ENCODE measurements at regions not wholly inside any gene's neighbourhood (a gene's known extent, or its start where the extent isn't known, plus 50 kb on each side); places are given as distances from the start of the nearest gene placed in this dataset.

GRCh38 chr3:22627993-22628499 lies 575.1 kb upstream of the UBE2E2 start:
- CTCF ChIA-PET: no interaction called here
- H3K4me3 Mint-ChIP-seq: no peak overlapping the region
- POLR2A ChIA-PET: no interaction called here
- H3K27ac Mint-ChIP-seq: no peak overlapping the region
- H3K36me3 Mint-ChIP-seq (ENCODE audit: low read depth): no peaks in the 10 kb centered on the region
- no peaks in the 10 kb centered on the region for H3K4me1 Mint-ChIP-seq
- no peak for DNase-seq
- peaks cover 5% of the 10 kb centered on the region for H3K9me3 Mint-ChIP-seq
- no peaks in the 10 kb centered on the region for H3K27me3 Mint-ChIP-seq

GRCh38 chr3:22632536-22632935 lies 570.6 kb upstream of the UBE2E2 start:
- H3K4me1 Mint-ChIP-seq: no peaks in the 10 kb centered on the region
- DNase-seq: no peak
- no peaks in the 10 kb centered on the region for H3K27me3 Mint-ChIP-seq
- H3K27ac Mint-ChIP-seq: no peak overlapping the region
- no peaks in the 10 kb centered on the region for H3K36me3 Mint-ChIP-seq (ENCODE audit: low read depth)
- H3K9me3 Mint-ChIP-seq: no peaks in the 10 kb centered on the region
- CTCF ChIA-PET: interaction anchor here (1.3 kb wide), 1 partner anchor 11 kb away, joined by 3 read pairs; no protein-coding TSS in a partner anchor
- POLR2A ChIA-PET: no interaction called here
- no peak overlapping the region for H3K4me3 Mint-ChIP-seq

GRCh38 chr3:22634433-22634832 lies 568.7 kb upstream of the UBE2E2 start:
- Mint-ChIP-seq H3K27ac (no peak overlapping the region), H3K27me3 (no peaks in the 10 kb centered on the region), H3K4me1 (no peaks in the 10 kb centered on the region), H3K9me3 (no peaks in the 10 kb centered on the region), H3K36me3 (ENCODE audit: low read depth) (no peaks in the 10 kb centered on the region), H3K4me3 (no peak overlapping the region)
- CTCF ChIA-PET: no interaction called here
- DNase-seq: no peak
- POLR2A ChIA-PET: no interaction called here

- ChIA-PET POLR2A (no interaction called here), CTCF (no interaction called here)
- H3K4me3 Mint-ChIP-seq: no peak overlapping the region
- H3K4me1 Mint-ChIP-seq: no peaks in the 10 kb centered on the region
- no peak for DNase-seq
- no peaks in the 10 kb centered on the region for H3K27me3 Mint-ChIP-seq
- no peaks in the 10 kb centered on the region for H3K9me3 Mint-ChIP-seq
- H3K27ac Mint-ChIP-seq: no peak overlapping the region
- H3K36me3 Mint-ChIP-seq (ENCODE audit: low read depth): no peaks in the 10 kb centered on the region
Measured at GRCh38 chr3:22659651-22660475, 543.3 kb upstream of the UBE2E2 start.

GRCh38 chr3:22660606-22661005 lies 542.5 kb upstream of the UBE2E2 start:
- Mint-ChIP-seq H3K9me3 (no peaks in the 10 kb centered on the region), H3K27ac (no peak overlapping the region), H3K4me3 (no peak overlapping the region), H3K27me3 (no peaks in the 10 kb centered on the region), H3K36me3 (ENCODE audit: low read depth) (no peaks in the 10 kb centered on the region), H3K4me1 (no peaks in the 10 kb centered on the region)
- DNase-seq: no peak
- POLR2A ChIA-PET: no interaction called here
- CTCF ChIA-PET: no interaction called here

DNA sequence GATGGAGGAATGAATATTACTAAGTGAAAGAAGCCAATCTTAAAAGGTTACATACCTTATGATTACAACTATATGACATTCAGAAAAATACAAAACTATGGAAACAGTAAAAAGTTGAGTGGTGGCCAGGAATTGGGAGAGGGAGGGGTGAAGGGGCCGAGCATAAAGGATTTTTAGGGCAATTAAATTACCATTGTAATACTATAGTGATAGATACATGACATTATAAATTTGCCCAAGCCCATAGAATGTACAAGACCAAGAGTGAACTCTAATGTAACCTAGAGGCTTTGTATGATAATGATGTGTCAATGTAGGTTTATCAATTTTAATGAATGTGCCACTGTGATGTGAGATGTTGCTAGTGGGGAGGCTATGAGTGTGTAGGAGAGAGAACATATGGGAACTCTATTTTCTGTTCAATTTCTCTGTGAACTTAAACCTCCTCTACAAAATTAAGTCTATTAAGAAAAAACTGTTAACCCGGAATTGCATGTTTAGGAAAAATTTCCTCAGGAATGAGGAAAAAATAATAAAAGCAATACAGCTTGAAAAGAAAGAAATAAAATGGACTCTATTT lies 541.9 kb upstream of the UBE2E2 start:
- Mint-ChIP-seq H3K36me3 (ENCODE audit: low read depth) (no peaks in the 10 kb centered on the region), H3K4me1 (no peaks in the 10 kb centered on the region), H3K27me3 (no peaks in the 10 kb centered on the region), H3K4me3 (no peak overlapping the region), H3K27ac (no peak overlapping the region), H3K9me3 (no peaks in the 10 kb centered on the region)
- CTCF ChIA-PET: no interaction called here
- POLR2A ChIA-PET: no interaction called here
- DNase-seq: no peak

DNA sequence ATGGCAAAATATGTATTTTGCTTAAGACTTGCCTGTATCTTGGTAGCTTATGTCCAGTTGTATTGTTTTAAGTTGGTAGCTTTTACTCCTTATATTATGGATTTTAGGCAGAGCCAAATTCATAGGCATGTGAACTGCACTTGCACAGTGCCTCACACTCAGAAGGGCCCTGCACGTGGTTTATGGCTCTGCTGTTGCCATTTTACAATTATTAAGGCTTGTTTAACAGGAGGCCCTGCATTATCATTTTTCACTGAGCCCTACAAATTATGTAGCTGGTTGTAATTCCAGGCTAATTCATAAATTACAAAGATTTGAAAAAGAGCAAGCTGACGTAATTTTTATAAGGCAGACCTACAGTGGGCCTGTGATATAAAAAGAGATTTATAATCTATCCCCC lies 537.6 kb upstream of the UBE2E2 start:
- no peak for DNase-seq
- CTCF ChIA-PET: no interaction called here
- Mint-ChIP-seq H3K36me3 (ENCODE audit: low read depth) (no peaks in the 10 kb centered on the region), H3K27me3 (no peaks in the 10 kb centered on the region), H3K9me3 (no peaks in the 10 kb centered on the region), H3K4me1 (no peaks in the 10 kb centered on the region), H3K4me3 (no peak overlapping the region), H3K27ac (no peak overlapping the region)
- POLR2A ChIA-PET: interaction anchor here (0.6 kb wide), 1 partner anchor 1003 kb away, joined by 3 read pairs; no protein-coding TSS in a partner anchor

- Mint-ChIP-seq H3K27me3 (no peaks in the 10 kb centered on the region), H3K4me1 (no peaks in the 10 kb centered on the region), H3K4me3 (no peak overlapping the region), H3K36me3 (ENCODE audit: low read depth) (no peaks in the 10 kb centered on the region), H3K9me3 (no peaks in the 10 kb centered on the region), H3K27ac (no peak overlapping the region)
- CTCF ChIA-PET: no interaction called here
- DNase-seq: no peak
- POLR2A ChIA-PET: no interaction called here
Measured at GRCh38 chr3:22666736-22667135, 536.4 kb upstream of the UBE2E2 start.

GRCh38 chr3:22671848-22672247 lies 531.3 kb upstream of the UBE2E2 start:
- Mint-ChIP-seq H3K9me3 (no peaks in the 10 kb centered on the region), H3K27me3 (no peaks in the 10 kb centered on the region), H3K4me1 (no peaks in the 10 kb centered on the region), H3K27ac (no peak overlapping the region), H3K4me3 (no peak overlapping the region), H3K36me3 (ENCODE audit: low read depth) (no peaks in the 10 kb centered on the region)
- CTCF ChIA-PET: no interaction called here
- DNase-seq: no peak
- POLR2A ChIA-PET: no interaction called here

GRCh38 chr3:22684739-22685138 lies 518.4 kb upstream of the UBE2E2 start:
- Mint-ChIP-seq H3K36me3 (ENCODE audit: low read depth) (no peaks in the 10 kb centered on the region), H3K9me3 (no peaks in the 10 kb centered on the region), H3K27me3 (no peaks in the 10 kb centered on the region), H3K4me3 (no peak overlapping the region), H3K4me1 (no peaks in the 10 kb centered on the region), H3K27ac (no peak overlapping the region)
- DNase-seq: no peak
- ChIA-PET POLR2A (no interaction called here), CTCF (no interaction called here)

GRCh38 chr3:22685597-22685996 lies 517.5 kb upstream of the UBE2E2 start:
- no peak overlapping the region for H3K27ac Mint-ChIP-seq
- H3K36me3 Mint-ChIP-seq (ENCODE audit: low read depth): no peaks in the 10 kb centered on the region
- no peaks in the 10 kb centered on the region for H3K9me3 Mint-ChIP-seq
- no peak overlapping the region for H3K4me3 Mint-ChIP-seq
- ChIA-PET POLR2A (no interaction called here), CTCF (no interaction called here)
- DNase-seq: no peak
- no peaks in the 10 kb centered on the region for H3K4me1 Mint-ChIP-seq
- H3K27me3 Mint-ChIP-seq: no peaks in the 10 kb centered on the region

GRCh38 chr3:22691407-22691806 lies 511.7 kb upstream of the UBE2E2 start:
- no peaks in the 10 kb centered on the region for H3K27me3 Mint-ChIP-seq
- no peaks in the 10 kb centered on the region for H3K4me1 Mint-ChIP-seq
- CTCF ChIA-PET: no interaction called here
- H3K4me3 Mint-ChIP-seq: no peak overlapping the region
- POLR2A ChIA-PET: no interaction called here
- H3K9me3 Mint-ChIP-seq: no peaks in the 10 kb centered on the region
- DNase-seq: no peak
- no peaks in the 10 kb centered on the region for H3K36me3 Mint-ChIP-seq (ENCODE audit: low read depth)
- no peak overlapping the region for H3K27ac Mint-ChIP-seq

GRCh38 chr3:22691856-22692628 lies 511.1 kb upstream of the UBE2E2 start:
- POLR2A ChIA-PET: no interaction called here
- H3K4me1 Mint-ChIP-seq: no peaks in the 10 kb centered on the region
- CTCF ChIA-PET: no interaction called here
- DNase-seq: no peak
- no peak overlapping the region for H3K4me3 Mint-ChIP-seq
- H3K9me3 Mint-ChIP-seq: no peaks in the 10 kb centered on the region
- no peaks in the 10 kb centered on the region for H3K27me3 Mint-ChIP-seq
- H3K27ac Mint-ChIP-seq: no peak overlapping the region
- no peaks in the 10 kb centered on the region for H3K36me3 Mint-ChIP-seq (ENCODE audit: low read depth)

Measured in activated CD4-positive, alpha-beta T cell treated with anti-CD3 and anti-CD28 coated beads, Interleukin-2, amount 10 ng/mL, durations not matched to agents 7 days and 5 days (primary cell).